Hematopoietic multipotent progenitor cell treated with erythropoietin and hydrocortisone succinate and interleukin-3 and kit ligand, for 6 days (in vitro differentiated cells): ENCODE measurements at regions not wholly inside any gene's neighbourhood (a gene's known extent, or its start where the extent isn't known, plus 50 kb on each side); places are given as distances from the start of the nearest gene placed in this dataset.

ENCODE experiments used
- DNase-seq: peaks from one replicate; pipeline ENCODE4 v3.0.0-alpha.2; 2015

- DNase-seq: no peak
Measured at GRCh38 chr6:140929121-140929520, 1203.6 kb upstream of the GJE1 start.

- peak; percentile 5 for DNase-seq
Measured at GRCh38 chr6:140923048-140923447, 1209.7 kb upstream of the GJE1 start.

- DNase-seq: peak; percentile 62
Measured at GRCh38 chr6:140921366-140922226, 1211.1 kb upstream of the GJE1 start.

- DNase-seq: no peak
Measured at GRCh38 chr6:140917911-140918310, 1214.8 kb upstream of the GJE1 start.

- DNase-seq: no peak
Measured at GRCh38 chr6:140915551-140915950, 1217.2 kb upstream of the GJE1 start.

- DNase-seq: no peak
Measured at GRCh38 chr6:140915103-140915502, 1217.6 kb upstream of the GJE1 start.

DNA sequence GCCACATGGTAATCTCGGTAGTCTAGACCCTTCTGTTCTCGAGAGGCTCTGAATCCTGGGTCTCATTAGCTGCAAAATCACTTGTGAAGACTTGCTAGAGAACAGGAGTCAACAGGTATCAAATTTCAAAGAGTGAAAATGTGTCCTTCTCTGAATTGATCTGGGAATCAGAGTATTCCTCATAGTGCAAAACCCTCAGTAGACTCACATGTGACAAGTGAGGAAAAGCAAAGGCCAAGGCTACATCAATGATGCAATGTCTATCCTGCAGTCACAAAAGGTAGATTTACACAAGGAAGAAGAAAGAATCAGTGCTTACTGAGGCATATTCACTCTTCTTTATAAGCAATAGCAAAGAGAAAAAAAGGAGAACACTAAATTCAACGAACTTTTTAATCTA is 1220.0 kb upstream of the GJE1 start:
- no peak for DNase-seq

GRCh38 chr6:140909625-140910024 is 1223.1 kb upstream of the GJE1 start:
- no peak for DNase-seq

DNA sequence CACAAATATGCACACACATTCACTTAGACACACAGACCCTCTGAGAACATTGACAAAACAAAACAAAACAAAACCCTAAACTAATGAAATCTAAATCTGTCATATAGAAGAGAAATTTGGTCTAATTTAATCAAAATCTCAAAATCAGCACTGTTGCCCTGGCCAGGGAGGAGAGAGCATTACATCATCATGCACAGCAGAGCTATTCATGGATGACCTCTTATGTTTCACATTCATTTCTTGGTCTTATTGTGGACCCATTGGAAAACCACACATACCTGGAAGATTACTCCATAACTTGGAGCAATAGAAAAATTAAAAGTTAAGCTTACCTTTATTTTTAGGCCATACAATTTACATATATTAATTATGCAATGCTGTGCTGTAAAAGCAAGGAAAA is 1223.6 kb upstream of the GJE1 start:
- no peak for DNase-seq

GRCh38 chr6:140908505-140908904 is 1224.2 kb upstream of the GJE1 start:
- DNase-seq: no peak

DNA sequence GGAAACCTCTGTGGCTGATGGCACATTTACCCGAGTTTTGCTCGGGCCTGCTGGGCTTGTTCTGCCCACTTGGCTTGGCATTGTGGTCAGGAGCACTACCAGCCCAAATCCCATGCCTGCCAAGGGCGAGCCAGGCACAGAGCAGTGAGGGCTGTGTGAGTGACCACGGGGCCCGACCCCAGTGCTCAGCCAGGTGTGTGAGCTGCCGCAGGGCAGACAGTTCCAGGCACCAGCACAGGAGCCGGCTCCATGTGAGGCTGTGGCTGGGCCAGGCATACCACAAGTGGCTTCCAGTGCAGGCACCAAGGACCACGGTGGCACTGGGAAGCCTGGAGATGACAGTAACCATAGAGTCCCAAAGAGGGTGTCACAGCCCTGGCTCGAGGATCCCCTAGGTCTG is 1225.5 kb upstream of the GJE1 start:
- no peak for DNase-seq

DNA sequence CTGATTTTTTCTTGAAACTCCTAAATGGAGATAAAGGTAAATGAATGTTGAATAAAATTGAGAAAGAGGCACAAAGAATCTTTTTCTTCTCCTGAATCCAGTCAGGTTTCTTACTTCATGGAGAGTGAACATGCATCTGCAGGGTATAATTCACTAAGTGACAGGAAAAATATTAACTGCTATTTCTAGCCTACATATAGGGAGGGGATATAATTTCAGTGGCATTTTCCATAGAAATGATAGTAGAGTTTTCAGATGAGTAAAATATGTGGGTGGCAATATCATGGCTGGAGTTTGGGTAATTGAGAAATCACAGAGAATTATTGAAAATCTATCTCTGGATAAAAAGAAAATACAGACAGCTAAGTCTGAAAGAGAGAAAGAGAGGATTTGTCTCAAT is 1227.0 kb upstream of the GJE1 start:
- DNase-seq: no peak

DNA sequence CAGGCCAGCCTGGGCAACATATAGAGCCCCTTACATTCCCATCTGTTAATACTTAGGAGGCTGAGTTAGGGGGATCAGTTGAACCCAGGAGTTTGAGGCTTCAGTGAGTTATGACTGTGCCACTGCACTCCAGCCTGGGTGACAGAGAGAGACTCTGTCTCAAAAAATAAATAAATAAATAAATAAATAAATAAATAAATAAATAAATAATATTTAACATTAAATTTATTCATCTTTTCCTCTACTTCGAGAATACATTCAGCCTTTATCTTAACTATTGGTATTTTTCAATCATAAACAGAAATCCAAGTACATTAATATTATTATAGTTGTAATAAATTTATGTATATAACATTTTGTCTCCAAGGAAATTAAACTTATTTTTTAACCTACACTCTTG is 1227.7 kb upstream of the GJE1 start:
- no peak for DNase-seq

DNA sequence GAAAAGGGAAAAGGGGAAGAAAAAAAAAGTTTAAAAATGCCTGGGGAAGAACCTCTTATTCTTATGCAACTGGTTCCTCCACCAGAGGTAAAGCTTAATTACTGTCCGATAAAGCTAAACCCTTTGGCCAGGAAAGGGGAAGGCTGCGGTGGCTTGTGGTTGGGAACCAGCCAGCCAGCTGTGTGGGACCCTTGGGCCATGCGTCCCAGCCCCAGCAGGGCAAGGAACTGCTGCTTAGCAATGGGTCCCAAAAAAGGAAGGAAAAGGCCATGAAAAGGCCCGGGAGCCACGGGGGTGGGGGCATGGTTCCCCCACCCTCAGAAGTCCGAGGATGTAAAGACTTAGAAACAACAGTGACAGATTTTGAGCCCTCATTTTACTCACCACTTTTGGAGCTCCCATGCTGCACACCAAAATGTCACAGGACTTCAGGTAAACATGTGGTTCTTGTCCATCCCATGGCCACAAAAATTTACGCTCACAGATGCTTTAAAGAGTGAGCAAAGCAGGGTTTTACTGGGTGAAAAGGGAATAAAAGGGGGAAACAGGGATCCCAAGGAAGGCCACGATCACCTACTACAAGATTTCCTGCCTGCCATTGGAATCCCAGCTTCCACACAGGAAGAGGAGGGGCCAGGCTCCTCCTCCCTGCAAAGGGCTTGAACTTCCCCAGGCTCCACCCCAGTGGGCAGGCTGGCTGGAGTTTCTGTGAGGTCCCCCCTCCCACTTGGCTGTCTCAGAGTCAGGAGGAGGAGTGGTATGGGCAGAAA is 1234.7 kb upstream of the GJE1 start:
- peak; percentile 34 for DNase-seq

GRCh38 chr6:140897349-140897748 is 1235.4 kb upstream of the GJE1 start:
- DNase-seq: peak; percentile 4

GRCh38 chr6:140893432-140893831 is 1239.3 kb upstream of the GJE1 start:
- DNase-seq: no peak

DNA sequence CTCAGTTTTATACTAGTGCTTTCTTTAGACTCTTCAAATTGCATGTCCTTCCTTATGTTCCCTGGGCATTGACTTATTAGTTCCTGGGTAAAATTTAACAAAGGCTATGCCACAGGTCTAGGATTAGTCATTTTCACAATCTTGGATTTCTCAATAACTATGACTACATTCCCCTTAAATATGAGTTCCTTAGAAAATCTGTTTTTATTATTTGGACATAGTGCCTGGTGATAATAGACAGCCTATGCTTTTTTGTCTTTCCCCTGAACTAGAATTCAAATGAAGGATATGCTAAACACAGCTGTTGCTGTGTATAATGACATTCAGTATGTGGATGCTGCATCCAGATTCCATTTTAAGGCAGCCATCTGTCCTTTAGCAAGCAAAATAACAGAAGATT is 1252.8 kb upstream of the GJE1 start:
- no peak for DNase-seq

- DNase-seq: no peak
Measured at GRCh38 chr6:140874066-140874465, 1258.7 kb upstream of the GJE1 start.

GRCh38 chr6:140872885-140873284 is 1259.8 kb upstream of the GJE1 start:
- peak; percentile 17 for DNase-seq

- DNase-seq: no peak
Measured at GRCh38 chr6:140871911-140872310, 1260.8 kb upstream of the GJE1 start.

DNA sequence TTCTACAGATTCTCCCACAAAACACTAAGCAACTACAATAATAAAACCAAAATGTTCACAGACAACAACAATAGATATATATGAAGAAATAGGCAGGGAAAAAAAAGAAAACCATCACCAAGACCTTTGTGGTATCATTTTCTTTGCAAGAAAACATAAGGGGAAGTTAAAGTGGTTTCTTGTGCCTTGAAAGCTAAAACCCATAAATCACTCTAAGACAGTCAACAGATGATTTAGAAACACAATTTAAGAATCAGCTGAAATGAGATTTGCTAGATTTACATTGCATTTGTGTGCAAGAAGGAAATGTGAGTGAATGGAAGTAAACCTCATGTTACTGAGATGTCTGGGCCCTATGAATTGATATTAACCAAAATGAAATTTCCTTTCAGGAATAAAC is 1265.4 kb upstream of the GJE1 start:
- peak; percentile 36 for DNase-seq

- DNase-seq: no peak
Measured at GRCh38 chr6:140858381-140858971, 1274.2 kb upstream of the GJE1 start.

DNA sequence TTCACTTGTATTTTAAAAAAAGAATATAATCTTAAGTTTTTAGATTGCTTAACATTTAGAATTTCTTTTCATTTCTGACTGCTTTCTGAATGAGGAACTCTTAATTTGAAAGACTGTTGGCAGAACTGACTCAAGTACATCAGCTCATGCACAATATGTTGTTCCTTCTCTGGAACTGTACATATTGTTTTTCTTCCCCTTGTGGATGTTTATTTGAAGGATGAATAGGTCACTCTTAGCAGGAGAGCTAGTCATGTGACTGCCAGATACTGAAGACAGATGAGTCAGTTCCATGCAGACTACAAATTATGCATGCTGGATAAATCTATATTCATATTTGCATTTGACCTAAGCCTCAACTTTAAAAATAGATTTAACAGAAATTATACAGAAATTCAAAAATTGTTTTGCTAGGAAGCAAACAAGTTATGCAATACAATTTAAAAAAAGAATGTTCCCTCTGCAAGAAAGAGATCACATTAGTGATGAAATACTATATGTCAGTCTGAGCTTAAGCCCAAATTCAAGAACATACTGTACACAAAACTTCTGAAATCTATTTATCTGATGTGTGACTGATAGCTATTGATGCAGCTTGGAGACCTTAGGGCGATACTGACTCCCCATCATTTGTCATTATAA is 1274.9 kb upstream of the GJE1 start:
- DNase-seq: no peak
